Vagina (tissue), 2 donors: ENCODE measurements at regions not wholly inside any gene's neighbourhood (a gene's known extent, or its start where the extent isn't known, plus 50 kb on each side); places are given as distances from the start of the nearest gene placed in this dataset.

ENCODE experiments used
- DNase-seq, 2 donors: peaks; one replicate each; pipeline ENCODE4 v3.0.0-alpha.2; 2017; ENCODE audit errors: extremely low spot score in 2 of 2
- H3K27ac ChIP-seq: fragments of 200-600 bp; sonication (generic); one replicate; pipeline ENCODE4 v1.5.1; 2019
- H3K27me3 ChIP-seq: fragments of 200-600 bp; sonication (generic); one replicate; pipeline ENCODE4 v1.5.1; 2019
- H3K36me3 ChIP-seq, 2 donors: fragments of 200-600 bp; sonication (generic); one replicate each; pipeline ENCODE4 v1.5.1; 2017 to 2019
- H3K4me1 ChIP-seq: fragments of 200-600 bp; sonication (generic); one replicate; pipeline ENCODE4 v1.5.1; 2019
- H3K4me3 ChIP-seq, 2 donors: fragments of 200-600 bp; sonication (generic); 1 replicate in 1 of 2; 2 replicates in 1 of 2; pipeline ENCODE4 v1.5.1; 2016 to 2019
- H3K9me3 ChIP-seq: fragments of 200-600 bp; sonication (generic); one replicate; pipeline ENCODE4 v1.5.1; 2019
- POLR2A ChIP-seq, 2 donors: fragments of 450-650 bp; IDR thresholded peaks; one replicate each; pipeline ENCODE4 v1.6.1; 2017; ENCODE audit warnings: antibody characterized with exemption in 2 of 2, mild to moderate bottlenecking in 2 of 2, moderate library complexity in 2 of 2
- POLR2AphosphoS5 ChIP-seq, 2 donors: sonication (generic); formaldehyde crosslinking; IDR thresholded peaks; one replicate each; pipeline ENCODE4 v1.9.0; 2017; ENCODE audit warnings: antibody characterized with exemption in 2 of 2, mild to moderate bottlenecking in 2 of 2, low read depth in 1 of 2; ENCODE audit not compliant: insufficient read depth in 1 of 2
- intact Hi-C: fragments of 100-400 bp; cut with DNase I; formaldehyde crosslinking; loops from one replicate; pipeline ENCODE4 v1.15.1; 2023
- TF ChIP-seq, protein P1 (sequence below), 3 experiments: fragments of 450-650 bp in 2 of 3; fragments of 200-600 bp in 1 of 3; sonication (generic) in 1 of 3; IDR thresholded peaks; one replicate each; pipeline ENCODE4 v1.5.1; 2017 to 2019; ENCODE audit warnings: antibody characterized with exemption in 3 of 3, mild to moderate bottlenecking in 2 of 3, moderate library complexity in 2 of 3

DNA sequence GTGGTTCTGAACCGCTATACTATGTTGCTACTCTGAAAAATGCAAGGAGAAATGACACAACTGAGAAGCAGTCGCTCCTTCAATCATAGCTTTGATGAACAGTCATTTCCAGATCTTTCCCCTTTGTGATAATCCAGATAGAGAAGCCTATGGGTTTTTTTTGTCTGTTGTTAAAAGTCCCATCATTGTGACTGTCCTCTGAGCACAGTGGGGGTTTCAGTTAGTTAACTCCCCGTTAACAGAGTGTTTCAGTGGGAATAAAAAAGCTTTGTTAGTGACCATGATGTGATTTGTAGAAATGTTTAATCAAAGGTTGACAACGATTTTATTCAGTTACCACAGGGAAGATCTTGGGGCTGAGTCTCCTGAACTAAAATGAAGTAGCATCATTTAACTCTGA is 176.2 kb upstream of the MAOA start:
- Histone ChIP-seq H3K4me3 (no peak overlapping the region), H3K27ac (no peak overlapping the region), H3K36me3 (no peaks in the 10 kb centered on the region), H3K4me1 (no peaks in the 10 kb centered on the region), H3K9me3 (no peaks in the 10 kb centered on the region), H3K27me3 (no peaks in the 10 kb centered on the region)
- intact Hi-C loops, result no loop called here
- no peak for DNase-seq
- TF ChIP-seq POLR2AphosphoS5 (IDR thresholded peaks at IDR 0.05; ENCODE audit: insufficient read depth in 1 of 2, low read depth in 1 of 2) (no peak), POLR2A (IDR thresholded peaks at IDR 0.05) (no peak)
- TF ChIP-seq, protein P1, sequence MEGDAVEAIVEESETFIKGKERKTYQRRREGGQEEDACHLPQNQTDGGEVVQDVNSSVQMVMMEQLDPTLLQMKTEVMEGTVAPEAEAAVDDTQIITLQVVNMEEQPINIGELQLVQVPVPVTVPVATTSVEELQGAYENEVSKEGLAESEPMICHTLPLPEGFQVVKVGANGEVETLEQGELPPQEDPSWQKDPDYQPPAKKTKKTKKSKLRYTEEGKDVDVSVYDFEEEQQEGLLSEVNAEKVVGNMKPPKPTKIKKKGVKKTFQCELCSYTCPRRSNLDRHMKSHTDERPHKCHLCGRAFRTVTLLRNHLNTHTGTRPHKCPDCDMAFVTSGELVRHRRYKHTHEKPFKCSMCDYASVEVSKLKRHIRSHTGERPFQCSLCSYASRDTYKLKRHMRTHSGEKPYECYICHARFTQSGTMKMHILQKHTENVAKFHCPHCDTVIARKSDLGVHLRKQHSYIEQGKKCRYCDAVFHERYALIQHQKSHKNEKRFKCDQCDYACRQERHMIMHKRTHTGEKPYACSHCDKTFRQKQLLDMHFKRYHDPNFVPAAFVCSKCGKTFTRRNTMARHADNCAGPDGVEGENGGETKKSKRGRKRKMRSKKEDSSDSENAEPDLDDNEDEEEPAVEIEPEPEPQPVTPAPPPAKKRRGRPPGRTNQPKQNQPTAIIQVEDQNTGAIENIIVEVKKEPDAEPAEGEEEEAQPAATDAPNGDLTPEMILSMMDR (IDR thresholded peaks at IDR 0.05), result no peak

DNA sequence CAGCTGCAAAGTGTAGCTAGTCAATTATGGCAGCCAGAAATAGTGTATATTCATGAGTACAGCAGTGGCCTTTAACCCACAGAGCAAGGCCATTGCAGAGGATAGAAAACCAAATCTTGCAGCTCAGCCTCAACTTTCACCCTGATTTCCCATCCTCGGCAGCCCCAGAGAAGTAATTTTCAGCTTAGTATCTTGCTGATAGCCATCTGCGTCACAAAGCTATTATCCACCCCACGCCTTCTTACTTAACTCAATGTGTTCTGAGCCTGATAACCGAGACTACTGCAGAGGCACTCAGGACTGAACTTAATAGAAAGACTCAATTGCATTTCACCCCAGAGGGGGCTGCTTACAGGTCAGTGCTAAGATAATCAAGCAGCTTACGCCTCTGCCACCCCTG is 174.5 kb upstream of the MAOA start:
- intact Hi-C loops, result no loop called here
- no peak for TF ChIP-seq POLR2A (IDR thresholded peaks at IDR 0.05)
- TF ChIP-seq, protein P1 (IDR thresholded peaks at IDR 0.05), result no peak
- TF ChIP-seq POLR2AphosphoS5 (IDR thresholded peaks at IDR 0.05; ENCODE audit: insufficient read depth in 1 of 2, low read depth in 1 of 2), result no peak
- no peak overlapping the region for H3K27ac ChIP-seq
- no peak overlapping the region for H3K4me3 ChIP-seq
- no peak for DNase-seq
- H3K4me1 ChIP-seq, result no peaks in the 10 kb centered on the region
- H3K27me3 ChIP-seq, result no peaks in the 10 kb centered on the region
- H3K9me3 ChIP-seq, result no peaks in the 10 kb centered on the region
- no peaks in the 10 kb centered on the region for H3K36me3 ChIP-seq

DNA sequence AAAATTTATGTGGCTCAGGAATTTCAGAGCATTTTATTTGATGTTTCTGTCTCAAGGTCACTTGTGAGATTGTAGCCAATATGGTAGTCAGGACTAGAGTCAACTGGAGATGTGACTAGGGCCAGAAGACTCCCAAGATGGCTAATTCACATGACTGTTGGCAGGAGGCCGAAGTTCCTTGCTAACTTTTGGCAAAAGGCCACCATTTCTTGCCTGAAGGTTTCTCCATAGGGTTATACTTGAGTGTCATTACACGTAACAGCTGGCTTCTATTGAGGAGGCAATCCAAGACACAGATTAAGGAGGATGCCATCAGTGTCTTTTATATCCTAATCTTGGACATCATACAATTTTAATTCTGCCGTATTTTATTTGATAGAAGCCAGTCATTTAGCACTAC is 162.3 kb upstream of the MAOA start:
- Histone ChIP-seq H3K9me3 (no peaks in the 10 kb centered on the region), H3K27me3 (no peaks in the 10 kb centered on the region), H3K27ac (no peak overlapping the region), H3K4me1 (no peaks in the 10 kb centered on the region), H3K36me3 (no peaks in the 10 kb centered on the region), H3K4me3 (no peak overlapping the region)
- intact Hi-C loops, result no loop called here
- DNase-seq, result no peak
- no peak for TF ChIP-seq POLR2AphosphoS5 (IDR thresholded peaks at IDR 0.05; ENCODE audit: insufficient read depth in 1 of 2, low read depth in 1 of 2)
- TF ChIP-seq, protein P1 (IDR thresholded peaks at IDR 0.05), result no peak
- TF ChIP-seq POLR2A (IDR thresholded peaks at IDR 0.05), result no peak

DNA sequence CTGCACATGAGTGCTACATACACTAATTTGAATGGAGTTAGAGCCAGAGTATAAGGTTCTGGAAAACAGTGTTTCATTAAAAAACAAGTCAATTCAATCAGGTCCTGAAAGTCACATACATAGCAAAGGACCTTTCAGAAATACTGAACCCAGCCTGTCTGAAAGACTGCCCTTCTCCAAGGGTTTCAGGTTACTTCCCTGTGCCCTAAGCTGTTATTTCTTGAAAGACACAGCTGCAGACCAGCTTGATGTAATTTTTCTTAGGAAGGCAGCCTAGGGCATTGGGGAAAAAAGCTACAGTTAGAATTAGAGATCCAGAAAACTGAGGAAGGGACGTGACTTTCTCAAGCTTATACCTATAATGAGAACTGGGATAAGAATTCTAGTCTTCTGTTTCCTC is 155.9 kb upstream of the MAOA start:
- H3K36me3 ChIP-seq, result no peaks in the 10 kb centered on the region
- H3K27me3 ChIP-seq, result no peaks in the 10 kb centered on the region
- intact Hi-C loops, result no loop called here
- no peak for TF ChIP-seq POLR2A (IDR thresholded peaks at IDR 0.05)
- TF ChIP-seq, protein P1 (IDR thresholded peaks at IDR 0.05), result no peak
- H3K4me3 ChIP-seq, result no peak overlapping the region
- H3K9me3 ChIP-seq, result no peaks in the 10 kb centered on the region
- H3K27ac ChIP-seq, result no peak overlapping the region
- DNase-seq, result no peak
- no peaks in the 10 kb centered on the region for H3K4me1 ChIP-seq

DNA sequence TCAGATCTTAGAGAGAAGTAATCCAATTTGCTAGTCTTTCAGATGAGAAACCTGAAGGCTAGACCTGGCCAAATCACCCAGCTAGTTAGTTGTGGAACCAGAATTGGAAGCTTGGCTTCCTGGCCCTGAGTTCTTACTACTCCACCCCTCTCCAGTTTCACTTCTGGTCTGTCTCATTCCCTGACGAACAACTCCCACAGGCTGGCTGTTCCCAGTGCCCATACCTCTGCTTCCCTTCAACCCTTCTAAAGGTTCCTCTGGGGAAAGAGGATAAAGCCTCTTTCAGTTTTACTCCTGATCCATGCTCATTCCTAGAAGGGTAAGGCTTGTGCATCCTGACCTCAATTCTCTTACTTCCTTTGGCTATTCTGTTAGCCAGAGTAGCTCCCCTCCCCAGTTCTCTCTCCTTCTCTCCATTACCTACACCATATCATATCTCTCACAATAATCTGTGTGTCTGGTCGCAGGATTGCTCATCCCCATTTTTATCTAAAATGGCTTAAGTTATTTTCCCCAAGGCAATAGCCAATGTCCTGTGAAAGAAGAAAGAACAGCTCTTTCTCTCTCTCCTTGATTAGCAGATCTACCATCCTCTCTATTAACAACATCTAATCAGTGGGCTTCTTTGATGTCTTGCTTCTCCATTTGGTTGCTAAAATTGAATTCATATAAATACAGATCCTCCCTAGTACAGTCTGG is 155.0 kb upstream of the MAOA start:
- Histone ChIP-seq H3K4me3 (no peak overlapping the region), H3K27ac (no peak overlapping the region), H3K4me1 (no peaks in the 10 kb centered on the region), H3K9me3 (no peaks in the 10 kb centered on the region), H3K27me3 (no peaks in the 10 kb centered on the region), H3K36me3 (no peaks in the 10 kb centered on the region)
- intact Hi-C loops, result no loop called here
- DNase-seq, result no peak
- TF ChIP-seq POLR2A (IDR thresholded peaks at IDR 0.05), result no peak
- TF ChIP-seq POLR2AphosphoS5 (IDR thresholded peaks at IDR 0.05; ENCODE audit: insufficient read depth in 1 of 2, low read depth in 1 of 2), result no peak
- TF ChIP-seq, protein P1 (IDR thresholded peaks at IDR 0.05), result no peak
